Keratinocyte (primary cell): ENCODE measurements at regions not wholly inside any gene's neighbourhood (a gene's known extent, or its start where the extent isn't known, plus 50 kb on each side); places are given as distances from the start of the nearest gene placed in this dataset.

Experiments used
- DNase-seq: peaks from one replicate; pipeline ENCODE4 v3.0.0-alpha.2; 2011; ENCODE audit warnings: low read depth, missing footprints, low spot score
- FAIRE-seq: peaks from 2 replicates; lab custom pipeline; 2011; peaks lifted over from hg19 to GRCh38; lab: Jason Lieb, UNC
- H2AFZ ChIP-seq: 2 replicates; pipeline ENCODE4 v1.6.0; 2012; ENCODE audit warnings: low read length, control low read depth, inconsistent platforms; ENCODE audit not compliant: control insufficient read depth
- H3K27ac ChIP-seq: 2 replicates; pipeline ENCODE4 v1.5.1; 2011; ENCODE audit warnings: low read length; ENCODE audit not compliant: control insufficient read depth, insufficient read depth
- H3K27me3 ChIP-seq: 3 replicates; pipeline ENCODE4 v1.6.0; 2011; ENCODE audit warnings: low read length; ENCODE audit not compliant: control insufficient read depth, insufficient read depth; ENCODE audit errors: extremely low read depth
- H3K36me3 ChIP-seq, 2 experiments: 2 replicates in 1 of 2; 3 replicates in 1 of 2; pipeline ENCODE4 v1.5.1; 2011; ENCODE audit warnings: low read length in 2 of 2, mild to moderate bottlenecking in 1 of 2; ENCODE audit not compliant: control insufficient read depth in 2 of 2, insufficient read depth in 2 of 2; ENCODE audit errors: extremely low read depth in 1 of 2
- H3K4me1 ChIP-seq: 3 replicates; pipeline ENCODE4 v1.5.1; 2011; ENCODE audit warnings: low read length; ENCODE audit not compliant: control insufficient read depth, insufficient read depth; ENCODE audit errors: extremely low read depth
- H3K4me2 ChIP-seq: 3 replicates; pipeline ENCODE4 v1.6.0; 2011; ENCODE audit warnings: low read depth, low read length; ENCODE audit not compliant: control insufficient read depth, insufficient read depth; ENCODE audit errors: extremely low read depth
- H3K4me3 ChIP-seq, 3 experiments: fragments of 200-600 bp in 1 of 3; sonication (generic) in 1 of 3; 2 replicates in 2 of 3; 3 replicates in 1 of 3; pipeline ENCODE4 v1.5.1; 2011 to 2016; ENCODE audit warnings: low read length in 3 of 3, mild to moderate bottlenecking in 3 of 3, control low read depth in 2 of 3, inconsistent platforms in 1 of 3, low read depth in 1 of 3, mixed read lengths in 1 of 3, mixed run types in 1 of 3, moderate library complexity in 1 of 3; ENCODE audit not compliant: control insufficient read depth in 2 of 3, insufficient read depth in 2 of 3; ENCODE audit errors: extremely low read depth in 1 of 3
- H3K79me2 ChIP-seq: 2 replicates; pipeline ENCODE4 v1.6.0; 2012; ENCODE audit warnings: low read length; ENCODE audit not compliant: control insufficient read depth, insufficient read depth
- H3K9ac ChIP-seq: 3 replicates; pipeline ENCODE4 v1.6.0; 2011; ENCODE audit warnings: low read length; ENCODE audit not compliant: control insufficient read depth, insufficient read depth; ENCODE audit errors: extremely low read depth
- H3K9me1 ChIP-seq: 3 replicates; pipeline ENCODE4 v1.6.0; 2011; ENCODE audit warnings: low read length; ENCODE audit not compliant: control insufficient read depth, insufficient read depth; ENCODE audit errors: extremely low read depth
- H3K9me3 ChIP-seq: 2 replicates; pipeline ENCODE4 v1.5.1; 2012; ENCODE audit warnings: low read depth, low read length; ENCODE audit not compliant: control insufficient read depth
- H4K20me1 ChIP-seq: 3 replicates; pipeline ENCODE4 v1.6.0; 2011; ENCODE audit warnings: low read length; ENCODE audit not compliant: control insufficient read depth, insufficient read depth; ENCODE audit errors: extremely low read depth
- EZH2 ChIP-seq: IDR thresholded peaks from one replicate; pipeline ENCODE4 v1.6.1; 2012; ENCODE audit warnings: inconsistent platforms, mild to moderate bottlenecking, low read length, moderate library complexity
- dilution Hi-C: fragments of 300-500 bp; cut with MboI; formaldehyde crosslinking; loops from one replicate; pipeline ENCODE4 v1.7.0; 2020; ENCODE audit warnings: low sequenced_read_pairs; ENCODE audit not compliant: extremely low pct_ligation_motif_present
- TF ChIP-seq, protein P1 (sequence below), 3 experiments: IDR thresholded peaks in 1 of 3; conservative IDR thresholded peaks in 1 of 3; optimal IDR thresholded peaks in 1 of 3; 2 replicates in 2 of 3; 3 replicates in 1 of 3; pipeline versions ENCODE3 to v1.5.1; 2011; ENCODE audit warnings: low read length in 3 of 3, mild to moderate bottlenecking in 3 of 3, moderate library complexity in 2 of 3, control low read depth in 1 of 3, inconsistent platforms in 1 of 3; ENCODE audit not compliant: insufficient read depth in 2 of 3; ENCODE audit errors: extremely low read depth in 1 of 3

DNA sequence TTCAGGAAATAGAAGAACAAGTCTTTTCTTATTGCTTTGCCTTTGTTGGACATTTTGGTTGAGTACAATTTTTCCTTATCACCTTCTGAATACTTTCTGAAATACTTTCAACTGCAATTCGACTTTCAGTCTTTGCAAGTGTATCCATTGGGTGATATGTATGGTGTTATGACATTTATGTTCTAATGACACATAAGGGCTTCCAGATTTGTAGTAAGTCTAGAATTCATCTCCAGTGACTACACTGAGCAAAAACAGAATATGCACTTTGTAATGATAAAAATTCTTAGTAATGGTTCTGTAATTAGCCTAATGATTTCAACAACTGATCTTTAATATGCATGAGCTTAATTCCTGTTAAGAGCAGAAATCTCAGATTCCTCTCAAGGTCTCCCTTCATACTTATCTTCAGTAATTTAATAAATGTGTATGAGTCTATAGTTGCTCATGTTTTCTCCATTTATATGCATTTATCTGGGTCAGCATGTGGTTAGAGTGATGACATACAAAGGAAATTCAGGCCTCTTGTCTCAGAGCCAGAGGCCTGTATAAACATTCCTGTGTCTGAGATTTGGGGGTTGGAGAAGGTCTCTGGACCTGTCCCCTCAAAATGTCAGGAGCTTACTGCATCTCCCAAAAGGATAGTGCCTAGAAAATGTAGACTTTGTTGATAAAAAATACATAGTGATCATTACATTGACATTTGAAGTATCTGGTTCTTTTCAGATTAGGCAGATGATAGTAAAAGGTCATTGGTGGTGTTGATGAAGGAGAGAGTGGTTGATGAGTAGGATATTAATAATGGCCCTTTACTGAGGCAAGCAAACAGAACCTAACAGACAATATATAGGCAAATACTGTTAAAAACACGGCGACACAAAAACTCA, 114.9 kb downstream of the QPCT start:
- H3K4me1 ChIP-seq: peaks cover 32% of the 10 kb centered on the region
- dilution Hi-C loops: no loop called here
- H3K4me2 ChIP-seq: no peak overlapping the region
- H3K27ac ChIP-seq: no peak overlapping the region
- H3K4me3 ChIP-seq: no peak overlapping the region
- no peak overlapping the region for H2AFZ ChIP-seq
- DNase-seq (peak; percentile 5), FAIRE-seq (no peak)
- TF ChIP-seq, protein P1, sequence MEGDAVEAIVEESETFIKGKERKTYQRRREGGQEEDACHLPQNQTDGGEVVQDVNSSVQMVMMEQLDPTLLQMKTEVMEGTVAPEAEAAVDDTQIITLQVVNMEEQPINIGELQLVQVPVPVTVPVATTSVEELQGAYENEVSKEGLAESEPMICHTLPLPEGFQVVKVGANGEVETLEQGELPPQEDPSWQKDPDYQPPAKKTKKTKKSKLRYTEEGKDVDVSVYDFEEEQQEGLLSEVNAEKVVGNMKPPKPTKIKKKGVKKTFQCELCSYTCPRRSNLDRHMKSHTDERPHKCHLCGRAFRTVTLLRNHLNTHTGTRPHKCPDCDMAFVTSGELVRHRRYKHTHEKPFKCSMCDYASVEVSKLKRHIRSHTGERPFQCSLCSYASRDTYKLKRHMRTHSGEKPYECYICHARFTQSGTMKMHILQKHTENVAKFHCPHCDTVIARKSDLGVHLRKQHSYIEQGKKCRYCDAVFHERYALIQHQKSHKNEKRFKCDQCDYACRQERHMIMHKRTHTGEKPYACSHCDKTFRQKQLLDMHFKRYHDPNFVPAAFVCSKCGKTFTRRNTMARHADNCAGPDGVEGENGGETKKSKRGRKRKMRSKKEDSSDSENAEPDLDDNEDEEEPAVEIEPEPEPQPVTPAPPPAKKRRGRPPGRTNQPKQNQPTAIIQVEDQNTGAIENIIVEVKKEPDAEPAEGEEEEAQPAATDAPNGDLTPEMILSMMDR (optimal IDR thresholded peaks at IDR 0.05 in 1 of 3, IDR thresholded peaks at IDR 0.05 in 1 of 3, conservative IDR thresholded peaks at IDR 0.05 in 1 of 3; ENCODE audit: extremely low read depth in 1 of 3, insufficient read depth in 2 of 3, low read length in 3 of 3): no peak
- no peak for TF ChIP-seq EZH2
- H3K79me2 ChIP-seq: no peaks in the 10 kb centered on the region
- H4K20me1 ChIP-seq: no peaks in the 10 kb centered on the region
- no peaks in the 10 kb centered on the region for H3K36me3 ChIP-seq
- H3K9me1 ChIP-seq: no peaks in the 10 kb centered on the region
- H3K27me3 ChIP-seq: no peaks in the 10 kb centered on the region
- H3K9me3 ChIP-seq: no peaks in the 10 kb centered on the region
- no peak overlapping the region for H3K9ac ChIP-seq

DNA sequence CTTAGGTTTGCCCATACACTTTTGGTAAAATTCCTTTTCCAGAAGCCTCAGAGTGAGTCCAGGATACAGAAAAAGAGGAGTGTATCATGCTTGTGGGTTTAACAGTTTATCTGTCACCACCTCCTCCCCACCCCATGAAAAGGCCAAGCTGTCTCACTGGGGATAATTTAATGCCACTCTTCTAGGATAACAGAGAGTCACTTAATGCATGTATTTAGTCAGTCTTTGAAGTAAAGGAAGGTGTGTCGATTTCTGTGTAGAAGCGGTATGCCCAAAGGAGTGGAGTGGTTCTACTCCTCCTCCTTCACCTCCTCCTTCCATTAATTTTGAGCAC, 116.4 kb downstream of the QPCT start:
- Histone ChIP-seq H4K20me1 (no peaks in the 10 kb centered on the region), H3K27me3 (no peaks in the 10 kb centered on the region), H3K4me1 (peaks cover 25% of the 10 kb centered on the region), H3K4me2 (no peak overlapping the region), H3K36me3 (no peaks in the 10 kb centered on the region), H3K27ac (no peak overlapping the region), H3K79me2 (no peaks in the 10 kb centered on the region), H3K9me1 (no peaks in the 10 kb centered on the region), H2AFZ (no peak overlapping the region), H3K9me3 (no peaks in the 10 kb centered on the region), H3K9ac (no peak overlapping the region), H3K4me3 (no peak overlapping the region)
- DNase-seq (no peak), FAIRE-seq (no peak)
- TF ChIP-seq, protein P1 (optimal IDR thresholded peaks at IDR 0.05 in 1 of 3, IDR thresholded peaks at IDR 0.05 in 1 of 3, conservative IDR thresholded peaks at IDR 0.05 in 1 of 3; ENCODE audit: extremely low read depth in 1 of 3, insufficient read depth in 2 of 3, low read length in 3 of 3): no peak
- TF ChIP-seq EZH2: no peak
- dilution Hi-C loops: no loop called here
